GM12875 (cell line): ENCODE measurements at regions not wholly inside any gene's neighbourhood (a gene's known extent, or its start where the extent isn't known, plus 50 kb on each side); places are given as distances from the start of the nearest gene placed in this dataset.

Experiments
- H3K4me3 ChIP-seq: one replicate; pipeline ENCODE4 v1.5.1; 2011; ENCODE audit warnings: low read depth, low read length, control low read depth
- CTCF ChIP-seq: IDR thresholded peaks from 2 replicates; pipeline ENCODE4 v1.5.1; 2011; ENCODE audit warnings: low read depth, mild to moderate bottlenecking, control low read depth, inconsistent platforms, low read length, moderate library complexity, borderline replicate concordance; ENCODE audit not compliant: insufficient read depth

GRCh38 chr1:5748286-5749225 is 243.7 kb downstream of the NPHP4 start:
- no peak overlapping the region for H3K4me3 ChIP-seq
- TF ChIP-seq CTCF, result no peak

- no peak for TF ChIP-seq CTCF
- H3K4me3 ChIP-seq, result no peak overlapping the region
Measured at GRCh38 chr1:5747426-5748285, 244.6 kb downstream of the NPHP4 start.

- H3K4me3 ChIP-seq, result no peak overlapping the region
- no peak for TF ChIP-seq CTCF
Measured at GRCh38 chr1:5746611-5747425, 245.4 kb downstream of the NPHP4 start.

GRCh38 chr1:5745800-5746610 is 246.2 kb downstream of the NPHP4 start:
- H3K4me3 ChIP-seq, result no peak overlapping the region

GRCh38 chr1:5744911-5745799 is 247.1 kb downstream of the NPHP4 start:
- no peak for TF ChIP-seq CTCF
- no peak overlapping the region for H3K4me3 ChIP-seq

More at GRCh38 chr1:5745800-5746610, 246.2 kb downstream of the NPHP4 start:
- TF ChIP-seq CTCF, result peak; percentile 96
